Stomach (tissue), 4 donors: ENCODE measurements at regions not wholly inside any gene's neighbourhood (a gene's known extent, or its start where the extent isn't known, plus 50 kb on each side); places are given as distances from the start of the nearest gene placed in this dataset.

Experiments
- POLR2AphosphoS5 ChIP-seq, 3 donors: sonication (generic); formaldehyde crosslinking; IDR thresholded peaks; one replicate each; pipeline ENCODE4 v1.6.1; 2016; ENCODE audit warnings: antibody characterized with exemption in 3 of 3
- TF ChIP-seq, protein P1 (sequence below), 7 experiments: fragments of 450-650 bp in 4 of 7; fragments of 200-600 bp in 3 of 7; sonication (generic) in 3 of 7; IDR thresholded peaks; one replicate each; pipeline ENCODE4 v1.5.1; 2016 to 2019; ENCODE audit warnings: antibody characterized with exemption in 7 of 7, control low read depth in 2 of 7, mild to moderate bottlenecking in 1 of 7

DNA sequence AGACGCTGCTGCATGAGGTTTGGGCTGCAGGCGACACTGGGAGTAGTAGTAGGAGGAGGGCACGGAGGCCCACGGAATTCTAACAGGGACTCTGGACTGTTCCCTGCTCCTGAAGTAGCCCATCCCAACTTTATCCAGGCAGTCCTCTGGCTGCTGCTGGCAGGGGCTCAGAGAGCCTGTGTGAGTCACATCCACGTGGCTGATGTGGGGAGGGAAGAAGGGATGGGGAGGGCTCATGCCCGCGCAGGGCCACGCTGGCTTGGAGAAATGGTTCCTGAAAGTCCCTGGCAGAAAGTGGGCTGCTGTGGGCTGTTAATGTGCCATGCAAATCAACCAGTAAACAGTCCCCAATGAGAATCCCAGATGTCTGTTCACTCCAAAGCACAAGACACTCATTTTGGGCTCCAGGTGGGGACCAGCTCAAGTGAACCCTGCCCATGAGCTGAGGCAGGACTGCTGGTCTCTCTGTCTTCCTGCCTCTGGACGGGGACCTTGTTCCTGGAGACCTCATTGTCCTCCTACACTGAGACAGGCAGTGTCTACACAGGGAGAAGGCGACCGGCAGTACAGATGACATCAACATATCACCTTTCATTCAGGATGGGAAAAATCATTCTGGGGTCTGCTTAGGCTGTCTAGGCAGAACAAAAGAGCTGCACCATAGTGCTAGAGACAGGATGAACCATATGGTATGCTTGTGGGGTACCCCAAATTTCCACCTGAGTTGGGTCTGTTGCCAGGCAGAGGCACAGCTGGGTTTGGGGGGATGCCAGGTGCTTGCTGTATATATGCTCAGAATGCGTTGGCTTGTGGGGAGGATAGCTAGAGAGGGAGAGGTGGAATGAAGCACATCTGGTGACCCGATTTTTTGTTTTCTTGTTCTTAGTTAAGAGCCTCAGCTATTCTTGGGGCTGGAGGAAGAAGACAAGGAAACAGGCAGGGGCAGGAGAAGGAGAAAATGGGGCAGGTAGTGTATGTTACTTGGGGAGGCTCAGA is 57.9 kb upstream of the FMOD start:
- TF ChIP-seq, protein P1, sequence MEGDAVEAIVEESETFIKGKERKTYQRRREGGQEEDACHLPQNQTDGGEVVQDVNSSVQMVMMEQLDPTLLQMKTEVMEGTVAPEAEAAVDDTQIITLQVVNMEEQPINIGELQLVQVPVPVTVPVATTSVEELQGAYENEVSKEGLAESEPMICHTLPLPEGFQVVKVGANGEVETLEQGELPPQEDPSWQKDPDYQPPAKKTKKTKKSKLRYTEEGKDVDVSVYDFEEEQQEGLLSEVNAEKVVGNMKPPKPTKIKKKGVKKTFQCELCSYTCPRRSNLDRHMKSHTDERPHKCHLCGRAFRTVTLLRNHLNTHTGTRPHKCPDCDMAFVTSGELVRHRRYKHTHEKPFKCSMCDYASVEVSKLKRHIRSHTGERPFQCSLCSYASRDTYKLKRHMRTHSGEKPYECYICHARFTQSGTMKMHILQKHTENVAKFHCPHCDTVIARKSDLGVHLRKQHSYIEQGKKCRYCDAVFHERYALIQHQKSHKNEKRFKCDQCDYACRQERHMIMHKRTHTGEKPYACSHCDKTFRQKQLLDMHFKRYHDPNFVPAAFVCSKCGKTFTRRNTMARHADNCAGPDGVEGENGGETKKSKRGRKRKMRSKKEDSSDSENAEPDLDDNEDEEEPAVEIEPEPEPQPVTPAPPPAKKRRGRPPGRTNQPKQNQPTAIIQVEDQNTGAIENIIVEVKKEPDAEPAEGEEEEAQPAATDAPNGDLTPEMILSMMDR (IDR thresholded peaks at IDR 0.05): no peak
- TF ChIP-seq POLR2AphosphoS5 (IDR thresholded peaks at IDR 0.05): peak; percentile 10 to 56 (median 52)
